ENCODE measurements at regions not wholly inside any gene's neighbourhood (a gene's known extent, or its start where the extent isn't known, plus 50 kb on each side); places are given as distances from the start of the nearest gene placed in this dataset.

DNA sequence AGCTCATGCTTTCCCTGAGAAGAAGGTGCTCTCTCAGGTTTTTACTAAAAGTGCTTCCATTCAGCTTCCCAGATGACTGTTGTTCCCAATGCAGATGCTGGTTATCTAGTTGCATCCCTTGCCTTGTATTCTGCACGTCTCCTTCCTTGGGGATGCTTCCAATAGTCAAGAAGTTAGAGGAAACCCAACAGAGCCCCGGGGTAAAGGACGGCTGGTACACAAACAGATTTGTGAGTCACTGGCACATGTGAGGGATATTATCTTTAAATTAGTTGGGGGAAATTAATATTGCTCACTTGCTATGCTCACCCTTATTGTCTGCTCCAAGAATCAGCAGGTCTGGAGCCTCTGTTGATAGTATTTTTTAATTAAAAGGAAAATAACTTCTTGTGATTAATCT, 465.2 kb upstream of the BOD1L1 start:
- TF ChIP-seq, protein P1, sequence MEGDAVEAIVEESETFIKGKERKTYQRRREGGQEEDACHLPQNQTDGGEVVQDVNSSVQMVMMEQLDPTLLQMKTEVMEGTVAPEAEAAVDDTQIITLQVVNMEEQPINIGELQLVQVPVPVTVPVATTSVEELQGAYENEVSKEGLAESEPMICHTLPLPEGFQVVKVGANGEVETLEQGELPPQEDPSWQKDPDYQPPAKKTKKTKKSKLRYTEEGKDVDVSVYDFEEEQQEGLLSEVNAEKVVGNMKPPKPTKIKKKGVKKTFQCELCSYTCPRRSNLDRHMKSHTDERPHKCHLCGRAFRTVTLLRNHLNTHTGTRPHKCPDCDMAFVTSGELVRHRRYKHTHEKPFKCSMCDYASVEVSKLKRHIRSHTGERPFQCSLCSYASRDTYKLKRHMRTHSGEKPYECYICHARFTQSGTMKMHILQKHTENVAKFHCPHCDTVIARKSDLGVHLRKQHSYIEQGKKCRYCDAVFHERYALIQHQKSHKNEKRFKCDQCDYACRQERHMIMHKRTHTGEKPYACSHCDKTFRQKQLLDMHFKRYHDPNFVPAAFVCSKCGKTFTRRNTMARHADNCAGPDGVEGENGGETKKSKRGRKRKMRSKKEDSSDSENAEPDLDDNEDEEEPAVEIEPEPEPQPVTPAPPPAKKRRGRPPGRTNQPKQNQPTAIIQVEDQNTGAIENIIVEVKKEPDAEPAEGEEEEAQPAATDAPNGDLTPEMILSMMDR (optimal IDR thresholded peaks at IDR 0.05 in 1 of 3, IDR thresholded peaks at IDR 0.05 in 1 of 3, conservative IDR thresholded peaks at IDR 0.05 in 1 of 3; ENCODE audit: extremely low read depth in 1 of 3, insufficient read depth in 2 of 3, low read length in 3 of 3), result no peak
- no peak for TF ChIP-seq EZH2 (IDR thresholded peaks at IDR 0.05; ENCODE audit: low read length)
